ENCODE measurements at regions not wholly inside any gene's neighbourhood (a gene's known extent, or its start where the extent isn't known, plus 50 kb on each side); places are given as distances from the start of the nearest gene placed in this dataset.
A peak's percentile ranks its signal among the peaks of the same experiment; 100 is the strongest.

DNA sequence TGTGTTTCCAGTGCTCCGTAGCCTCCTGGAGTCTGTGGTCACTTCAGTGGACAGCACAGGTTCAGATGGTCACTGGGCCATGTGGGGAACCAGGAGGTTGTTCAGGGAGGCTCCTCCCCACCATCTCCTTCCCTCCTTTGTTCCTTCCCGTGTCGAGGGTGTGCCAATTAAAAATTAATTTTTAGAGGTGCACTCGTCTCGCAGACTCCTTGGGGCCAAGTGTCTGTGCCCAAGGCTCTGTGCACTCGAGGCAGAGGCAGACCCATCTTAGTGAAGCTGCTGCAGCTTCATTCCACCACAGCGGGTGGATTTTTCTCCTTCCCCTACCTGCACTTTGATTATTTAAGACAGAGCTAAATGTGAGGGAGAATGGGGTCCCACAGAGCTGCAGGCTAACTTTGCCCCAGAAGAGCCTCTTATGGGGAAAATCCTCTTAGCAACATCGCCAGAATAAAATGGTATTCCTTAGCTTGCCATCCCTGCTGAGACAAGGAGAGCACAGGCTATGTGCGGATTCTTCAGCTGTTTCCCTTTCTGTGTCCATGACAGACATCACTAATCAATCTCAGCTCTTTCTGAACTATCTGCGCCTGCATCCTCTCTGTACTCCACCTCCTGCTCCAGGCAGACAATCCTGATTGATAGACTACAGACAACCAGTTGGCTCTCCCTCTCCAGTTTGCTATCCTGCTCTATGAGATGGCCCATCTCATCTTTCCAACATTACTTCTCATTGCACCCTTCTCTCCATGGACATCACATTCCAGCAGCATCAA is 159.5 kb downstream of the VRK1 start:
- DNase-seq (ENCODE audit: low read depth) = no peak
- TF ChIP-seq, protein P1, sequence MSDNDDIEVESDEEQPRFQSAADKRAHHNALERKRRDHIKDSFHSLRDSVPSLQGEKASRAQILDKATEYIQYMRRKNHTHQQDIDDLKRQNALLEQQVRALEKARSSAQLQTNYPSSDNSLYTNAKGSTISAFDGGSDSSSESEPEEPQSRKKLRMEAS (IDR thresholded peaks at IDR 0.05; ENCODE audit: low read depth, low read length) = no peak
- TF ChIP-seq MYC (IDR thresholded peaks at IDR 0.05; ENCODE audit: low read depth, low read length) = no peak
- no peak for TF ChIP-seq POLR2A (IDR thresholded peaks at IDR 0.05; ENCODE audit: extremely low read depth, insufficient read length)
- TF ChIP-seq, protein P2, sequence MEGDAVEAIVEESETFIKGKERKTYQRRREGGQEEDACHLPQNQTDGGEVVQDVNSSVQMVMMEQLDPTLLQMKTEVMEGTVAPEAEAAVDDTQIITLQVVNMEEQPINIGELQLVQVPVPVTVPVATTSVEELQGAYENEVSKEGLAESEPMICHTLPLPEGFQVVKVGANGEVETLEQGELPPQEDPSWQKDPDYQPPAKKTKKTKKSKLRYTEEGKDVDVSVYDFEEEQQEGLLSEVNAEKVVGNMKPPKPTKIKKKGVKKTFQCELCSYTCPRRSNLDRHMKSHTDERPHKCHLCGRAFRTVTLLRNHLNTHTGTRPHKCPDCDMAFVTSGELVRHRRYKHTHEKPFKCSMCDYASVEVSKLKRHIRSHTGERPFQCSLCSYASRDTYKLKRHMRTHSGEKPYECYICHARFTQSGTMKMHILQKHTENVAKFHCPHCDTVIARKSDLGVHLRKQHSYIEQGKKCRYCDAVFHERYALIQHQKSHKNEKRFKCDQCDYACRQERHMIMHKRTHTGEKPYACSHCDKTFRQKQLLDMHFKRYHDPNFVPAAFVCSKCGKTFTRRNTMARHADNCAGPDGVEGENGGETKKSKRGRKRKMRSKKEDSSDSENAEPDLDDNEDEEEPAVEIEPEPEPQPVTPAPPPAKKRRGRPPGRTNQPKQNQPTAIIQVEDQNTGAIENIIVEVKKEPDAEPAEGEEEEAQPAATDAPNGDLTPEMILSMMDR (IDR thresholded peaks at IDR 0.05; ENCODE audit: low read depth, low read length) = no peak
- no peak overlapping the region for H3K4me3 ChIP-seq (ENCODE audit: low read depth, low read length)

DNA sequence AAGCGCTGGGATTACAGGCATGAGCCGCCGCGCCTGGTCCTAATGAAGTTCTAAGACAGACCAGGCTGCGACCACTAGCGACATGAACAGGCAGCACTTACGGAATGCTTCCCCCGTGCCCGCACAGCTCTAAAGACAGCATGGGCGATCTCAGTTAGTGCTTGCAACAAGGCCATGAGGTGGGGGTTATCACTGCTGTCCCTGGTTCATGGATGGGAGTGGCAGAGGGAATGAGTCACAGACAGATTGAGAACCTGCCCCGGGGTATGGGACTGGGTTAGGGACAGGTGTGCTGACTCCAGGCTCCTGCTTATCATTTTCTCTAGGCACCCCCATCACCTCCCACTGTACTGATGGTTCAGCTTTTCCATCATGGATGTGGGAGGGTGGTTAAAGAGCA is 160.9 kb downstream of the VRK1 start:
- no peak for TF ChIP-seq POLR2A (IDR thresholded peaks at IDR 0.05; ENCODE audit: extremely low read depth, insufficient read length)
- TF ChIP-seq MYC (IDR thresholded peaks at IDR 0.05; ENCODE audit: low read depth, low read length) = no peak
- TF ChIP-seq, protein P1 (IDR thresholded peaks at IDR 0.05; ENCODE audit: low read depth, low read length) = no peak
- TF ChIP-seq, protein P2 (IDR thresholded peaks at IDR 0.05; ENCODE audit: low read depth, low read length) = no peak
- no peak for DNase-seq (ENCODE audit: low read depth)
- H3K4me3 ChIP-seq (ENCODE audit: low read depth, low read length) = no peak overlapping the region

DNA sequence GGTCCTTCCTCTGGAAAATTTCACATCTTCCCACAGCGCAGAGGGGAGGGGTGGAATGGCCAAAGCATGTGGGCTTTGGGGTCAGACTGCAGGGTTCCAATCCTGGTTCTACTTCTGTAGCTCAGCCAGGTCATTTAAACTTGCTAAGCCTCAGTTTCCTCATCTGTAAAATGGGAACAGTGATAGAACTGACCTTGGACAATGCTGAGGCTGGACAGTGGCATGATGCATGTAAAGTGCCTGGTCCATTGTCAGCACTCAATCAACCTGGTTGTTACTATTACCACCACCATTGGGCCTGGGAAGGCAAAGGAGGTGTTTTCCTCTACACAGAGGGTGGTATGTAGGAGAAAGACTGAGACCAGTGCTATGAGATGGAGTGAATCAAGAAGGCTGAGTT is 162.8 kb downstream of the VRK1 start:
- TF ChIP-seq, protein P2 (IDR thresholded peaks at IDR 0.05; ENCODE audit: low read depth, low read length) = no peak
- TF ChIP-seq, protein P1 (IDR thresholded peaks at IDR 0.05; ENCODE audit: low read depth, low read length) = no peak
- no peak for TF ChIP-seq POLR2A (IDR thresholded peaks at IDR 0.05; ENCODE audit: extremely low read depth, insufficient read length)
- TF ChIP-seq MYC (IDR thresholded peaks at IDR 0.05; ENCODE audit: low read depth, low read length) = no peak
- DNase-seq (ENCODE audit: low read depth) = no peak
- no peak overlapping the region for H3K4me3 ChIP-seq (ENCODE audit: low read depth, low read length)

DNA sequence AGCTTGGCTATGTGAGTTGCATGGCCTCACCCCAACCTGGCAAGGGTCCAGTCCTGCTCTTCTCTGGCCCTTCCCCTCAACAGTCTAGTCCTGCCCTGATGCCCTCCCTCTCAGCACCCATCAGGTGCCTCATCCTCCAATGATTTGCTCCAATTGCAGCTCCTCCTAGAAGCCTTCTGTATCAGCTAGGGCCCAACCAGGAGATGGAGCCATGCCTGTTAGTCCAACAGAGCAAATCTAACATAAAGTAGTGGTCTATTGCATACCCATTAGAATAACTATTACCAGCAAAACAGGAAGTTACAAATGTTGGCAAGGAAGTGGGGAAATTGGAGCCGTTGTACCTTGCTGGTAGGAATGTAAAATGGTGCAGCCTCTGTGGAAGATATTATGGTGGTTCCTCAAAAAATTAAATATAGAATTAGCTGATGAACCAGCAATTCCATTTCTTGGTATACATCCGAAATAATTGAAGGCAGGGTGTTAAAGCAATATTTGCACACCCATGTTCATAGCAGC is 163.5 kb downstream of the VRK1 start:
- TF ChIP-seq POLR2A (IDR thresholded peaks at IDR 0.05; ENCODE audit: extremely low read depth, insufficient read length) = no peak
- TF ChIP-seq, protein P2 (IDR thresholded peaks at IDR 0.05; ENCODE audit: low read depth, low read length) = no peak
- TF ChIP-seq, protein P1 (IDR thresholded peaks at IDR 0.05; ENCODE audit: low read depth, low read length) = no peak
- no peak for TF ChIP-seq MYC (IDR thresholded peaks at IDR 0.05; ENCODE audit: low read depth, low read length)
- peak; percentile 34 for DNase-seq (ENCODE audit: low read depth)
- H3K4me3 ChIP-seq (ENCODE audit: low read depth, low read length) = no peak overlapping the region

DNA sequence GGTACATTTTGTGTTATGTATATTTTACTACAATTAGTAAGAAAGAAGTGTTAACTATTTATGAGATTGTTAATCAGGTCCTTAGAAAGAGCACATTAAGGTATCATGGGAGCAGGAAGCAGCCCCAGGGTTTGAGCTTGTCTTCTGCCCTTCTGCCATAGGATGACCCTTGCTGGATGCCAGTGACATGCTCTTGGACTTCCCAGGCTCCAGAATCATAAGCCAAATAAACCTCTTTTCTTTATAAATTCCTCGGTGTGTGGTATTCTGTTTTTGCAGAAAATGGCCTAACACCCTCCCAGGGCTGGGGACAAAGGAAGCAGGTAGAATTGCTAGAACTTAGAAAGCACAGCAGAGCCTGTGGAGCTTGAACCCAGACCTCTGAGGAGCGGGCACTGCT is 164.7 kb downstream of the VRK1 start:
- H3K4me3 ChIP-seq (ENCODE audit: low read depth, low read length) = no peak overlapping the region
- TF ChIP-seq, protein P2 (IDR thresholded peaks at IDR 0.05; ENCODE audit: low read depth, low read length) = no peak
- TF ChIP-seq POLR2A (IDR thresholded peaks at IDR 0.05; ENCODE audit: extremely low read depth, insufficient read length) (no peak), MYC (IDR thresholded peaks at IDR 0.05; ENCODE audit: low read depth, low read length) (no peak)
- TF ChIP-seq, protein P1 (IDR thresholded peaks at IDR 0.05; ENCODE audit: low read depth, low read length) = no peak
- DNase-seq (ENCODE audit: low read depth) = no peak

All from NB4 (cell line).